Skeletal muscle cell (primary cell): ENCODE measurements at regions not wholly inside any gene's neighbourhood (a gene's known extent, or its start where the extent isn't known, plus 50 kb on each side); places are given as distances from the start of the nearest gene placed in this dataset.
"Not testable (repeated sequence)": the region's sequence is repeated elsewhere in the genome, so short reads cannot be mapped to it uniquely, and the experiment has no call there.

Source experiments
- DNase-seq: peaks from one replicate; pipeline ENCODE4 v3.0.0-alpha.2; 2010; ENCODE audit warnings: low read depth
- H3K4me3 ChIP-seq: 2 replicates; pipeline ENCODE4 v1.5.1; 2011; ENCODE audit warnings: low read depth, mild to moderate bottlenecking, control low read depth, low read length, moderate library complexity

- peak; percentile 16 for DNase-seq
Observed at GRCh38 chr6:82419132-82419581, 55.5 kb downstream of the TPBG start.

DNA sequence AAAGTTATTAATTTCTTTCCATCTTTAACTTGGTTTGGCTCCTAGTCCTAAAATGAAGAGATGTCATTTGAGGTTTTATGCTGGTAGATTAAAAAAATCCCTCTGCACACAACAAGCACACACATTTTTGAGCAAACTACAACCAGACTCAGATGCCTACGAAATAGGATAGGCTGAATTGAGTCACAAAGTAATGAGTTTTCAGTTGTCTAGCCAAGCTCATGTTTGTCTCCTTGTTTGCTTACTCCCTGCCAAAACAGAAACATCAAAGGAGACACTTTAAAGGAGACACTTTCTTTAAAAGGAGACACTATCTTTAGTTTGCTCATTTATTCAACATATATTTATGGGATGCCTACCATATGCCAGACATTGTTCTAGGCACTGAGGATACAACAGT lies 56.2 kb downstream of the TPBG start:
- H3K4me3 ChIP-seq = no peak overlapping the region
- no peak for DNase-seq

More at GRCh38 chr6:82419132-82419581, 55.5 kb downstream of the TPBG start:
- no peak overlapping the region for H3K4me3 ChIP-seq

- DNase-seq = no peak
- no peak overlapping the region for H3K4me3 ChIP-seq
Observed at GRCh38 chr6:82430611-82431010, 67.0 kb downstream of the TPBG start.

GRCh38 chr6:82436740-82437139 lies 73.1 kb downstream of the TPBG start:
- no peak overlapping the region for H3K4me3 ChIP-seq
- no peak for DNase-seq

- no peak overlapping the region for H3K4me3 ChIP-seq
- no peak for DNase-seq
Observed at GRCh38 chr6:82437701-82438100, 74.1 kb downstream of the TPBG start.

DNA sequence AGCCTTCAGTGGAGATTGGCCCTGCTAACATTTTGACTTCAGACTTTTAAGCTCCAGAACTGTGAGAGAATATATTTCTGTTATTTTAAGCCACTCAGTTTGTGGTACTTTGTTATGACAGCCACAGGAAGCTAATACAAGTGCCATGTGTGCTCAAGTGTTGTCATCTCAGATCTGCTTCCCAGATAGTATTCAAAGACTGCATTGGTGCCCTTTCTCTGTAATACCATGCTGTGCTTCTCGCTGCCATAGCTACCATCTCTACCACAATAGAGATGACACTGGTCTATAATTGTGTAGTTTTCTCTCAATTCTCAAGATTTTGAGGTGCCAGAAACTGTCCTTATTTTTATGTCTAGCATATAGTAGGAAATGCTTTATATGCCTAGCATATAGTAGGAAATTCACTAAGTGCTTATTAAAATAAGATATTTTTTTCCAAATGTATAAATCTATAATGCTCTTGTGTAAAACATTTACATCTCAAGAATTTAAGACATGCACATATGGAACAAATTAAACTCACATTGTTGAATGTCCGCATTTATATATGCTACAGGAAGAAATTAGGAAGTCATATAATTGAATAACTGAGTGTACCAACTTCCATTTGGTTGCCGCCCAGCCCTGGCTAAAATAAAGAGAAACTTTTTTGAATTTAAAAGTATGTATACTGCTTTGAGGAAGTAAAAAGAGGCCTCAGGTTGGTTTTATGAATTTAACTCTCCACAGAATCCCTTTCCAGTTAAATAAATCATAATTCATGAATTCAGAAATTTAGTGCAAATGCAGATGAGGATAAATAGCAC lies 77.6 kb downstream of the TPBG start:
- no peak overlapping the region for H3K4me3 ChIP-seq
- no peak for DNase-seq

GRCh38 chr6:82442061-82442719 lies 78.6 kb downstream of the TPBG start:
- H3K4me3 ChIP-seq = no peak overlapping the region
- DNase-seq = no peak

- H3K4me3 ChIP-seq = no peak overlapping the region
- no peak for DNase-seq
Observed at GRCh38 chr6:82458147-82458546, 94.5 kb downstream of the TPBG start.

DNA sequence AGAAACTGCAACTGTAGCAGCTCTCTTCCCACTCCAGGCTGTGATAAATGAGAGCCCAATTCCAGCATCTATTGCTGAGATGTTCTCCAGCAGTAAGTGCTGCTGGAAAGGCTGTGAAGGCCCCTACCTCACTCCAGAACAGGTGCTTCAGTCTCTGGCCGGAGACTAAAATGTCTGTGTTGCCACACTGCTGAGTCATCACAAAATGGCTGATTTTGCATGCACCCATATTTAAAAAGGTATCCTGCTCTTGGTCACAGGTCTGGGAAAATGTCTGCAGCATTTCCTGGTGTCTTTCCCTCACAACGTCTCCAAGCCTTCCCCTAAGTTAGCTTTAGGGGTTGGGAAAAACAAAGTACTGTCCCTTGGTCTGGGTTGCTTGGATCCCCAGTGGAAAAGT lies 95.1 kb downstream of the TPBG start:
- no peak overlapping the region for H3K4me3 ChIP-seq

DNA sequence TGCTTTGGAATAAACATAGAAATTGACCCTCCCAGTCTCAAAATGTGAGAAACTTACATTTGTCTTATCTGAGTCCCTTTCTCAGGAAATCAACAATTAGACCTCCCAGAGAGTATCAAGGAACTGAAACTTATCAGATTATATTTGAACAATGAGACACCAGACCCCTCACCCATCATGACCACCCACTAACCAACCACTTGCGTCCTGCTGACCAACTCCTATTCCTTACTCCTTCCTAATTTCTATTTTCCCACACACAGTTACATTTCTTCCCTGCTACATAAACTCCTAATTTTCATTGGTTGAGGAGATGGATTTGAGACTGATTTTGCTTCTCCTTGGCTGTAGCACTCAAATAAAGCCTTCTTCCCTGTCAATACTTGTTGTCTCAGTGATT lies 97.9 kb downstream of the TPBG start:
- no peak overlapping the region for H3K4me3 ChIP-seq
- no peak for DNase-seq

More for the DNA sequence above, 95.1 kb downstream of the TPBG start:
- no peak for DNase-seq

- DNase-seq = no peak
Observed at GRCh38 chr6:82467338-82467737, 103.7 kb downstream of the TPBG start.

GRCh38 chr6:82470123-82470522 lies 106.5 kb downstream of the TPBG start:
- DNase-seq, H3K4me3 ChIP-seq: not testable (repeated sequence)

More at GRCh38 chr6:82467338-82467737, 103.7 kb downstream of the TPBG start:
- H3K4me3 ChIP-seq = no peak overlapping the region

- not testable (repeated sequence) for DNase-seq, H3K4me3 ChIP-seq
Observed at GRCh38 chr6:82475106-82475505, 111.5 kb downstream of the TPBG start.

GRCh38 chr6:82484001-82484400 lies 120.4 kb downstream of the TPBG start:
- H3K4me3 ChIP-seq = no peak overlapping the region
- DNase-seq = no peak

DNA sequence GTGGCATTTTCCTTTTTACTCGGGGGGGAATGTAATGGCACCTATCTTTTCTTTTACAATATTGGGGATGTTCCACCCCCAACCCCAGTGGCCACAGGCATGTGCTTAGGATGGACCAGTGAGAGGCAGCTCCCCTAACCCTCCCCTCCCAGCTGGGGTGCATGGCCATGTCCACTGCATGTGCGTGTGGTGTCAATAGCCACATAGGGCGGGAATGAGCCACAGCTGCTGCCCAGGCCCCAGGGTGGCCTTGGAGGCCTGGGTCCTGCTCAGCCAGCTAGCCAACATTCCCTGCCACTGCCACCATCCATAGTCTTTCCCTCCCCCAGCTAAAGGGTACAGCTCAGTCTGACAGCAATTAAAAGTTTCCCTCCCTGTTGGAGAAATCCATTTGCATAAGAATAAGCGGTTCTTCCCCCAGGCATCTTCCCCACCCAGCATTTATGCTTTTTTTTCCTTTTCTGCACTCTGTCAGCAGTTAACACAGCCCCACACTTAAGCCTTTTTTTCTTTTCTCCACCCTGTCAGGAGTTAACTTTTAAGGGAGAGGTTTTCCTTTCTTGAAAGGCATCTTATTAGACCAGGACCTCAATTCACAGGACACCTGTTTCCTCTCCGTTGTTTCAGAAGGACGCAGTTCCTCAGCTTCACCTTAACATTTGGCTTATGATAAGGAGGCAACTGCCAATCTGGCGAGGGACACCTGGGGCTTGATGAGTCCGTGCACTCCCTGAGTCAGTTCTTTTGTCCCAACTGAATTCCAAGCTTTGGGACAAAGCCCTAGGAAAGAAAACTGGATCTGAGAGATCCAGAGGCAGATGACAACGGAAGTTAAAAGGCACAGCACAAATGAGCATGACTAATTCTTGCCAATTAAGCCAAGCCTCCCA lies 121.4 kb downstream of the TPBG start:
- no peak for DNase-seq
- H3K4me3 ChIP-seq = no peak overlapping the region

DNA sequence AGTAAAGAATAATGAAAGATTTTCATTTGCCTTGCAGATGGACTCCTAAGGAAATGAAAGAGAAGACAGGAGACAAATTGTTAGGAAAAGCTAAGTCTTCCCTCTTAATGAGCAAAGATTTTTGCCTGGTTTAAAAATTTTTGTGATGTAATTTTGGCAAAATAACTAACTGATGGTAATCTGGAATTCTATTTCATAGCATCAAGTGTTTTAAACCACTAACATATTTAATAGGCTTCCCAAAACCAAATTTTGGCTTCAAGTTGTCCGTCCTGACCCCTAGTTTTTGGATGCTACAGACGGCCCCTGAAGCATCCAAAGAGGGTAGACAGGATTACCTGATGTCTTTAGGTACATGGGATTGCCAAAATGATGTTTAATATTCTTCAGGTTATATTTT lies 124.3 kb downstream of the TPBG start:
- DNase-seq = no peak
- no peak overlapping the region for H3K4me3 ChIP-seq

GRCh38 chr6:82488403-82488802 lies 124.8 kb downstream of the TPBG start:
- DNase-seq = no peak
- H3K4me3 ChIP-seq = no peak overlapping the region

DNA sequence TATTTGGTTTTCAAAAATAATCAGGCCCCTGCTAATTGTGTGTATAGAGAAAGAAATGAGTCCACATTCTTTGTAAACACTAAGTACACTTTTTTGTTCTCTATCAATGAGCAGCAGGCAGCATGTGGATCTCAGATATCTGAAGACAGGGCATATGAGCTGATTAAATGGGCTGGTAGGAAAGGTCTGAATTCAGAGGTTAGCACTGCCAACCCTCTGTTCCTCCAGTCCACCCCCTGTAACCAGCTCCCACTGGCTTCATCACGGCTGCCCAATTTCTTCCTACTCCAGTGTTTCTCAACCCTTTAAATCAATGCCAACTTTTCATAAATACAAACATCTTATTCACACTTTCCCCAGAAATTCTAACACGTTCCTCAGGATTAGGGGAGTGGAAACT lies 128.5 kb downstream of the TPBG start:
- no peak for DNase-seq
- H3K4me3 ChIP-seq = no peak overlapping the region

DNA sequence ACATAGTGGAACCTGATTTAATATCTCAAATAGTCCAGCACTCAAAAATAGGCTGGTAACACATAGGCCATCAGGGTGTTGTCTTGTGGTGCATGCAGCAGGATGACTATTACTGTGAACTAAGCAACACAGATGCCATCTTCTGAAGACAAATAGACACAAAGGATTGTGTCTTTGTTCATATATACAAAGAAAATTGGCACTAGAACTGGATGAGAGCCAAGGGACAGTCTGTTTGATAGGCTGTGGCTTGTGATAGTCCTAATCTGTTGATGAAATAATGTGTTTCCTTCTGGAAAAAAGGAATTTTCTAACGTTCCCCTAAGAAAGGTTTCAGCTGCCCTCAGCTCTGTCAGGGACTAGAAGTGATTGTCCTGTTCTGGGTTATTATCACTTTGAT lies 129.8 kb downstream of the TPBG start:
- H3K4me3 ChIP-seq = no peak overlapping the region
- DNase-seq = no peak

- H3K4me3 ChIP-seq = no peak overlapping the region
- DNase-seq = no peak
Observed at GRCh38 chr6:82494367-82494766, 130.8 kb downstream of the TPBG start.
